ENCODE measurements at regions not wholly inside any gene's neighbourhood (a gene's known extent, or its start where the extent isn't known, plus 50 kb on each side); places are given as distances from the start of the nearest gene placed in this dataset.

DNA sequence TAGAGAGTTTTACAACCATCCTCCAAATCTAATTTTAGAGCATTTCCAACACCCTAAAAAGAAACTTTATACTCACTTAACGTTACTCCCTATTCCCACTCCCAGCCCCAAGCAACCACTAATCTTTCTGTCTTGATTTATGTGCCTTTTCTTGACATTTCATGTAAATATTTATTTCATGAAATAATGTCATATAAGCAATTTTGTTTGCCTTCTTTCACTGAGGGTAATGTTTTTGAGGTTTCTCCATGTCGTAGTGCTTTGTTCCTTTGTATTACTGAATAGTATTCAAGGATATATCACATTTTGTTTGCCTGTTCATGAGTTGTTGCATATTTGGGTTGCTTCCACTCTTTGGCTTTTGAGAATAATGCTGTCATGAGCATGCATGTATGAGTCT, 155.4 kb upstream of the PLAAT1 start:
- Histone ChIP-seq H3K9me3 (peaks cover 0 to 6% (median 0%) of the 10 kb centered on the region in 4 donors), H3K27ac (replicated peaks in 1 of 4) (no peak overlapping the region), H3K27me3 (no peaks in the 10 kb centered on the region), H3K4me1 (no peaks in the 10 kb centered on the region), H3K4me3 (no peak overlapping the region), H3K36me3 (no peaks in the 10 kb centered on the region)
- intact Hi-C loops (cut with DNase I): no loop called here
- no peak for DNase-seq (ENCODE audit: extremely low spot score)
- TF ChIP-seq, protein P1, sequence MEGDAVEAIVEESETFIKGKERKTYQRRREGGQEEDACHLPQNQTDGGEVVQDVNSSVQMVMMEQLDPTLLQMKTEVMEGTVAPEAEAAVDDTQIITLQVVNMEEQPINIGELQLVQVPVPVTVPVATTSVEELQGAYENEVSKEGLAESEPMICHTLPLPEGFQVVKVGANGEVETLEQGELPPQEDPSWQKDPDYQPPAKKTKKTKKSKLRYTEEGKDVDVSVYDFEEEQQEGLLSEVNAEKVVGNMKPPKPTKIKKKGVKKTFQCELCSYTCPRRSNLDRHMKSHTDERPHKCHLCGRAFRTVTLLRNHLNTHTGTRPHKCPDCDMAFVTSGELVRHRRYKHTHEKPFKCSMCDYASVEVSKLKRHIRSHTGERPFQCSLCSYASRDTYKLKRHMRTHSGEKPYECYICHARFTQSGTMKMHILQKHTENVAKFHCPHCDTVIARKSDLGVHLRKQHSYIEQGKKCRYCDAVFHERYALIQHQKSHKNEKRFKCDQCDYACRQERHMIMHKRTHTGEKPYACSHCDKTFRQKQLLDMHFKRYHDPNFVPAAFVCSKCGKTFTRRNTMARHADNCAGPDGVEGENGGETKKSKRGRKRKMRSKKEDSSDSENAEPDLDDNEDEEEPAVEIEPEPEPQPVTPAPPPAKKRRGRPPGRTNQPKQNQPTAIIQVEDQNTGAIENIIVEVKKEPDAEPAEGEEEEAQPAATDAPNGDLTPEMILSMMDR (IDR thresholded peaks at IDR 0.05): no peak
- TF ChIP-seq POLR2AphosphoS5 (IDR thresholded peaks at IDR 0.05) (no peak), POLR2A (IDR thresholded peaks at IDR 0.05; ENCODE audit: low read depth) (no peak), EP300 (IDR thresholded peaks at IDR 0.05) (no peak)
- WGBS: 37% methylated on average over 2 of the region's 2 CpGs

DNA sequence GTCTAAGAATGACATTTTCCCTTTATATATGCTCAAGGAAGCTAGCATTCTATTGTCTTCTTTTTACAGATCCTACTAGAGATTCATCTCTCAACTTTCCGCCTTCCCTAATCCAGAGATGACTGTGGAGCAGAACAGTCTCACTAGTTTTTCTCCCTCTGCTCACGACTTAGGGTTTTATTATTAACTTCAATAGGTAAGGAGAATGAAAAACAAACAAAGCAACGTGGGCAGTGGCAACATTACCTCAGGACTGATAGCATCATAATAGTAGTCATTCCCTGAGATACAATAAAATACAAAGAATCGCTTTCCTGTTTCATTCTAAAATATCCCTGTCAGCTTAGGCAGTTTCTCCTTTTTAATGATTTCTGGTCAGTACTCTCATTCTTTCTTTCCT, 154.3 kb upstream of the PLAAT1 start:
- H3K4me3 ChIP-seq: no peak overlapping the region
- 52% methylated on average over 4 of the region's 4 CpGs for WGBS
- TF ChIP-seq, protein P1 (IDR thresholded peaks at IDR 0.05): no peak
- TF ChIP-seq POLR2A (IDR thresholded peaks at IDR 0.05; ENCODE audit: low read depth) (no peak), POLR2AphosphoS5 (IDR thresholded peaks at IDR 0.05) (no peak), EP300 (IDR thresholded peaks at IDR 0.05) (no peak)
- no peaks in the 10 kb centered on the region for H3K27me3 ChIP-seq
- intact Hi-C loops (cut with DNase I): no loop called here
- no peaks in the 10 kb centered on the region for H3K4me1 ChIP-seq
- no peak for DNase-seq (ENCODE audit: extremely low spot score)
- H3K27ac ChIP-seq (replicated peaks in 1 of 4): no peak overlapping the region
- no peaks in the 10 kb centered on the region for H3K36me3 ChIP-seq
- H3K9me3 ChIP-seq: peaks cover 0 to 6% (median 0%) of the 10 kb centered on the region in 4 donors

DNA sequence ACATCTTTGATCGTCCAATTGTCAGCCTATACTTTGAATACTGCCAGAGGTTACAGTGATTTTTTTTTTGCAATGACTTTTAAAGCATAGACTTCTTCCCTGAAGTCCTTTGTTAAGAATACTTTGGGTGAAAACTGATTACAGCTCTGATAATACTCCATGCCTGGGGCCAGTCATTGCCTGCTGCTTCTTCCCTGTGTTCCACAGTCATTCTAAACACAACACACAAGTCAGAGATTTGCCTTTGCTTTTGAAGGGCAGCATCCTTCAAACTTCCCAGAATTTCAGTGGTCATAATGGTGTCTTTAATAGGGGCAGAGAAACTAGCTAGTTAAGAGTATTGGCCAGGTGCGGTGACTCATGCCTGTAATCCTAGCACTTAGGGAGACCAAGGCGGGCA, 153.7 kb upstream of the PLAAT1 start:
- intact Hi-C loops (cut with DNase I): no loop called here
- Histone ChIP-seq H3K27me3 (no peaks in the 10 kb centered on the region), H3K27ac (replicated peaks in 1 of 4) (no peak overlapping the region), H3K36me3 (no peaks in the 10 kb centered on the region), H3K9me3 (peaks cover 0 to 6% (median 0%) of the 10 kb centered on the region in 4 donors), H3K4me1 (no peaks in the 10 kb centered on the region), H3K4me3 (no peak overlapping the region)
- TF ChIP-seq EP300 (IDR thresholded peaks at IDR 0.05) (no peak), POLR2AphosphoS5 (IDR thresholded peaks at IDR 0.05) (no peak), POLR2A (IDR thresholded peaks at IDR 0.05; ENCODE audit: low read depth) (no peak)
- TF ChIP-seq, protein P1 (IDR thresholded peaks at IDR 0.05): no peak
- no peak for DNase-seq (ENCODE audit: extremely low spot score)
- 85% methylated on average over 3 of the region's 3 CpGs for WGBS

DNA sequence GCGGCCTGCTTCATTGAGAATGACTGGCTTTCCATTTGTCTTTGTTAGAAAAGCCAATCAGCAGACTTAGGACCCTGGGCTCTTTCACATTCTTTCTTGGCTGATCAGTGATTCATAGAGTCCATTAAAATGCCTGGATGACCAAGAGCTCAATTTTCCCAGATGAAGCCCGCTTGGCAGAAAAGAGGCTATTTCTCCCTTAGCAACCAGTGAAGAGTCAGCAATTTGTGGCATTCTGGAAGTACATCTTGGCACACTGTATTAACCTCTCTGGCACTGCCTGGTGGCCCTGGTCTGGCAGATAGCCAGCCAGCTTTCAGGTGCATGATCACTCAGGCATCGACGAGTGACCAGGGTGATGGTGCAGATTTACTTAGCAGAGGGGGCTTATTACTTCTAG, 145.7 kb upstream of the PLAAT1 start:
- intact Hi-C loops (cut with DNase I): no loop called here
- 86% methylated on average over 4 of the region's 4 CpGs for WGBS
- Histone ChIP-seq H3K4me3 (no peak overlapping the region), H3K4me1 (peaks cover 0 to 7% (median 0%) of the 10 kb centered on the region in 4 donors), H3K9me3 (peaks cover 0 to under 1% (median 0%) of the 10 kb centered on the region in 4 donors), H3K27me3 (no peaks in the 10 kb centered on the region), H3K27ac (replicated peaks in 1 of 4) (no peak overlapping the region), H3K36me3 (no peaks in the 10 kb centered on the region)
- no peak for DNase-seq (ENCODE audit: extremely low spot score)
- TF ChIP-seq, protein P1 (IDR thresholded peaks at IDR 0.05): no peak
- TF ChIP-seq EP300 (IDR thresholded peaks at IDR 0.05) (no peak), POLR2AphosphoS5 (IDR thresholded peaks at IDR 0.05) (no peak), POLR2A (IDR thresholded peaks at IDR 0.05; ENCODE audit: low read depth) (no peak)

DNA sequence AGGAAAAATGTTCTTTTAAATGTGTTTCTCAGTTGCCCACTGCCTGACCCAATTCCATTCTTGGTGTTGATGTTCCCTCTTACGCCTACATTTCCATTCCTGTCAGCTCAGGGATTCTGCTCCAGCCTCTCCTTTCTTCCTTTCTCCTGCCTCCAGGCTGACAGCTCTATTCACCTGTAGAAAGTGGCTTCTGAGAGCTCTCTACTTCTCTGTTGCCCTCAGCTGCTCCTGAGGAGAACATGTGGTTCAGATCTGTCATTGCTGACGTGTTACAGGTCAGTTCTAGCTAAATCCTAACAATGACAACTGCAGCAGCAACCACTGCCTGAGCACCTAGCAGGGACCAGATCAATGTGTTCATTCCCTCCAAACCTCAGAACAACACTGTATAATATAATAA, 144.9 kb upstream of the PLAAT1 start:
- no peak for DNase-seq (ENCODE audit: extremely low spot score)
- Histone ChIP-seq H3K4me3 (no peak overlapping the region), H3K27ac (replicated peaks in 1 of 4) (no peak overlapping the region), H3K9me3 (peaks cover 0 to 8% (median 2%) of the 10 kb centered on the region in 4 donors), H3K27me3 (no peaks in the 10 kb centered on the region), H3K4me1 (peaks cover 0 to 7% (median 0%) of the 10 kb centered on the region in 4 donors), H3K36me3 (no peaks in the 10 kb centered on the region)
- intact Hi-C loops (cut with DNase I): no loop called here
- TF ChIP-seq, protein P1 (IDR thresholded peaks at IDR 0.05): no peak
- TF ChIP-seq POLR2AphosphoS5 (IDR thresholded peaks at IDR 0.05) (no peak), EP300 (IDR thresholded peaks at IDR 0.05) (no peak), POLR2A (IDR thresholded peaks at IDR 0.05; ENCODE audit: low read depth) (no peak)
- WGBS: 62% methylated on average over 2 of the region's 2 CpGs
